GM12878 (cell line): ENCODE measurements at regions not wholly inside any gene's neighbourhood (a gene's known extent, or its start where the extent isn't known, plus 50 kb on each side); places are given as distances from the start of the nearest gene placed in this dataset.

ENCODE experiments used
- ATAC-seq: fragments of 200-7000 bp; cut with Tn5 transposase; 3 replicates; pipeline ENCODE4 v1.9.1; 2020; ENCODE audit warnings: mild to moderate bottlenecking, moderate library complexity
- BruUV-seq: library from RNA; stranded (reverse); fragments of 400-500 nt; replicated peaks from 2 replicates; lab custom pipeline; 2021; lab: Mats Ljungman, UMichigan
- CTCF ChIA-PET: fragments of 300-600 bp; sonication (Branson Sonifier 250); formaldehyde crosslinking; extraction: SDS; loops from one replicate; lab custom pipeline; 2021; ENCODE audit warnings: inconsistent platforms; lab: Yijun Ruan, JAX
- POLR2A ChIA-PET: fragments of 350-600 bp; formaldehyde crosslinking; extraction: SDS; loops from one replicate; lab custom pipeline; 2021; ENCODE audit warnings: inconsistent platforms; lab: Charles Lee
- RAD21 ChIA-PET: fragments of 300-600 bp; sonication (Branson Sonifier 250); formaldehyde crosslinking; loops from one replicate; lab custom pipeline; 2023; ENCODE audit warnings: antibody characterized with exemption; ENCODE audit not compliant: unreplicated experiment; lab: Charles Lee
- SMC1A ChIA-PET: fragments of 300-600 bp; sonication (Branson Sonifier 250); formaldehyde crosslinking; loops from one replicate; lab custom pipeline; 2023; ENCODE audit not compliant: unreplicated experiment, uncharacterized antibody; lab: Charles Lee
- DNase-seq: peaks from one replicate; pipeline ENCODE4 v3.0.0-alpha.2; 2011; ENCODE audit warnings: low read depth, low spot score
- FAIRE-seq: peaks from 3 replicates; lab custom pipeline; 2011; peaks lifted over from hg19 to GRCh38; lab: Jason Lieb, UNC
- H2AFZ ChIP-seq: 2 replicates; pipeline ENCODE4 v1.6.0; 2011; ENCODE audit warnings: low read depth, low read length, control low read depth; ENCODE audit not compliant: control insufficient read depth
- H3K27ac ChIP-seq: 2 replicates; pipeline ENCODE4 v1.5.1; 2011; ENCODE audit warnings: control low read depth; ENCODE audit not compliant: control insufficient read depth, insufficient read depth
- H3K27me3 ChIP-seq, 2 experiments: replicated peaks in 1 of 2; 2 replicates each; pipeline versions ENCODE4 v1.6.0 to v1.6.1; 2011; ENCODE audit warnings: low read length in 1 of 2; ENCODE audit not compliant: control insufficient read depth in 2 of 2, insufficient read depth in 2 of 2
- H3K36me3 ChIP-seq, 2 experiments: 2 replicates each; pipeline ENCODE4 v1.5.1; 2011; ENCODE audit warnings: low read length in 1 of 2; ENCODE audit not compliant: control insufficient read depth in 2 of 2, insufficient read depth in 2 of 2
- H3K4me1 ChIP-seq: 2 replicates; pipeline ENCODE4 v1.6.1; 2011; ENCODE audit warnings: mild to moderate bottlenecking, low read length, moderate library complexity, mixed read lengths; ENCODE audit not compliant: control insufficient read depth, insufficient read depth
- H3K4me2 ChIP-seq: 2 replicates; pipeline ENCODE4 v1.6.0; 2011; ENCODE audit warnings: control low read depth; ENCODE audit not compliant: control insufficient read depth, insufficient read depth
- H3K4me3 ChIP-seq: fragments of 200-600 bp; sonication (generic); 2 replicates; pipeline ENCODE4 v1.5.1; 2016
- H3K79me2 ChIP-seq: 2 replicates; pipeline ENCODE4 v1.6.0; 2011; ENCODE audit warnings: low read length; ENCODE audit not compliant: control insufficient read depth, insufficient read depth
- H3K9ac ChIP-seq: 2 replicates; pipeline ENCODE4 v1.8.0; 2011; ENCODE audit warnings: low read length, control low read depth, mixed read lengths; ENCODE audit not compliant: control insufficient read depth, insufficient read depth
- H3K9me3 ChIP-seq: replicated peaks from 3 replicates; pipeline ENCODE4 v1.5.1; 2011; ENCODE audit warnings: mild to moderate bottlenecking, low read length; ENCODE audit not compliant: control insufficient read depth, insufficient read depth
- H4K20me1 ChIP-seq: 2 replicates; pipeline ENCODE4 v1.6.0; 2011; ENCODE audit not compliant: control insufficient read depth, insufficient read depth
- ATF2 ChIP-seq: IDR thresholded peaks from 2 replicates; pipeline ENCODE4 v1.6.1; 2012; ENCODE audit warnings: low read length, inconsistent platforms
- MXI1 ChIP-seq: fragments of 150-350 bp; IDR thresholded peaks from 2 replicates; pipeline ENCODE4 v1.6.1; 2011; ENCODE audit warnings: low read depth, mild to moderate bottlenecking, inconsistent platforms, low read length, improper control_type of control experiment
- SMC3 ChIP-seq: IDR thresholded peaks from 2 replicates; pipeline ENCODE4 v1.6.1; 2011; ENCODE audit warnings: low read length, improper control_type of control experiment, borderline replicate concordance
- TCF7 ChIP-seq: IDR thresholded peaks from 2 replicates; pipeline ENCODE4 v1.6.1; 2014; ENCODE audit warnings: antibody characterized with exemption, borderline replicate concordance
- ZNF24 ChIP-seq: fragments of 450-650 bp; IDR thresholded peaks from 2 replicates; pipeline ENCODE4 v1.6.1; 2017; ENCODE audit warnings: antibody characterized with exemption, mild to moderate bottlenecking
- ZSCAN29 ChIP-seq: fragments of 450-650 bp; IDR thresholded peaks from 2 replicates; pipeline ENCODE4 v1.6.1; 2017; ENCODE audit warnings: mild to moderate bottlenecking, moderate library complexity
- WGBS: methylation state at CpG from one replicate; pipeline ENCODE4 v1.1.6; 2016; ENCODE audit warnings: low lambda C conversion rate; ENCODE audit not compliant: insufficient replicate concordance, insufficient coverage; ENCODE audit errors: missing lambda C conversion rate; 5-methylcytosine and 5-hydroxymethylcytosine counted together
- in situ Hi-C: fragments of 300-500 bp; cut with MboI; formaldehyde crosslinking; loops from 9 replicates; pipeline ENCODE4 v1.14.3; 2018; ENCODE audit warnings: mixed read lengths
- intact Hi-C: fragments of 100-400 bp; cut with micrococcal nuclease; formaldehyde crosslinking; loops from one replicate; pipeline ENCODE4 v1.14.2; 2022; ENCODE audit not compliant: unreplicated experiment

- Histone ChIP-seq H2AFZ (no peak overlapping the region), H3K36me3 (no peaks in the 10 kb centered on the region), H3K9me3 (no peaks in the 10 kb centered on the region), H3K79me2 (no peaks in the 10 kb centered on the region), H3K27me3 (no peaks in the 10 kb centered on the region), H3K9ac (no peak overlapping the region), H3K4me2 (no peak overlapping the region), H4K20me1 (no peaks in the 10 kb centered on the region), H3K27ac (no peak overlapping the region), H3K4me1 (no peaks in the 10 kb centered on the region), H3K4me3 (no peak overlapping the region)
- ChIA-PET CTCF (interaction anchor here (0.7 to 1.9 kb wide), 5 partner anchors 10 to 28 kb away, joined by 3 to 6 read pairs (median 4); no protein-coding TSS in a partner anchor), RAD21 (interaction anchor here (0.9 to 3.3 kb wide), 8 partner anchors 15 to 172 kb away, joined by 3 to 33 read pairs (median 7); no protein-coding TSS in a partner anchor), POLR2A (interaction anchor here (1.5 kb wide), 1 partner anchor 21 kb away, joined by 5 read pairs; no protein-coding TSS in a partner anchor), SMC1A (interaction anchor here (0.7 to 9.0 kb wide), 13 partner anchors 8 to 261 kb away, joined by 3 to 87 read pairs (median 3); no protein-coding TSS in a partner anchor)
- DNase-seq (no peak), ATAC-seq (no peak), FAIRE-seq (no peak)
- 14% methylated on average over 3 of the region's 3 CpGs for WGBS
- intact Hi-C loops: no loop called here
- no peak for TF ChIP-seq TCF7
- no TSS peak for BruUV-seq
- in situ Hi-C loops: no loop called here
Observed at GRCh38 chr14:62098357-62098756, 336.1 kb downstream of the SNAPC1 start.

DNA sequence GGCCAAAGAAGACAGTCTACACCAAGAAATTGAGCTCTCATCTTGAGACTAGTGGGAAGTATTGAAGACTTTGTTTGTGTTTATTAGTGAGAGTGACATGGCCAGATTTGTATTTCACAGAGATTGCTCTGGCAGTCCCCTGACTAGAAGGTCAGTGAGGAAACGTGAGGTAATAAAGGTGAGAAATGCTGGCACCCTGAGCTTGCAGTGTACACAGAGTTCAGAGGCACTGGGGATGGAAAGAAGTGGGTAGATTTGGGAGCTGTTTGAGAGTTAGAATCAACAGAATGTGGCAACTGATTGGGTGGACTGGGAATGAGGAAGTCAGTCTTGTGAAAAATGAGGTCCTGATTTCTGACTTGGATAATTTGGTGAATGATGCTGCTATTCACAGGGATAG lies 336.9 kb downstream of the SNAPC1 start:
- SMC1A ChIA-PET: interaction anchor here (0.7 to 9.0 kb wide), 9 partner anchors 9 to 262 kb away, joined by 3 to 87 read pairs (median 4); no protein-coding TSS in a partner anchor

More for the DNA sequence above, 336.9 kb downstream of the SNAPC1 start:
- H3K27ac ChIP-seq: no peak overlapping the region
- H3K9me3 ChIP-seq: no peaks in the 10 kb centered on the region
- no TSS peak for BruUV-seq
- no peak for FAIRE-seq
- no peak for DNase-seq
- TF ChIP-seq ZSCAN29 (no peak), ZNF24 (no peak), SMC3 (no peak), MXI1 (no peak), ATF2 (no peak)
- TF ChIP-seq, all 136 proteins: peak for 0
- H3K4me1 ChIP-seq: no peaks in the 10 kb centered on the region
- no peaks in the 10 kb centered on the region for H3K79me2 ChIP-seq
- H4K20me1 ChIP-seq: no peaks in the 10 kb centered on the region
- in situ Hi-C loops: no loop called here
- ChIA-PET CTCF (interaction anchor here (0.7 to 1.3 kb wide), 4 partner anchors 11 to 26 kb away, joined by 3 to 4 read pairs (median 4); no protein-coding TSS in a partner anchor), RAD21 (interaction anchor here (0.9 to 3.3 kb wide), 4 partner anchors 16 to 173 kb away, joined by 3 to 33 read pairs (median 7); no protein-coding TSS in a partner anchor), POLR2A (no interaction called here)
- whole genome bisulfite sequencing: 0% methylated on average over 1 of the region's 1 CpG
- no peak for ATAC-seq
- H3K4me2 ChIP-seq: no peak overlapping the region
- no peak overlapping the region for H3K9ac ChIP-seq
- no peaks in the 10 kb centered on the region for H3K36me3 ChIP-seq
- H3K27me3 ChIP-seq: no peaks in the 10 kb centered on the region
- no peak overlapping the region for H3K4me3 ChIP-seq
- intact Hi-C loops: no loop called here
- H2AFZ ChIP-seq: no peak overlapping the region
